ENCODE measurements at regions not wholly inside any gene's neighbourhood (a gene's known extent, or its start where the extent isn't known, plus 50 kb on each side); places are given as distances from the start of the nearest gene placed in this dataset.

- DNase-seq = no peak
These were observed 160.2 kb downstream of the MRPL14 start for GRCh38 chr6:43966853-43967718.

GRCh38 chr6:43966374-43966658, 160.9 kb downstream of the MRPL14 start:
- DNase-seq = no peak

- DNase-seq = no peak
These were observed 161.5 kb downstream of the MRPL14 start for GRCh38 chr6:43965628-43966373.

- DNase-seq = no peak
These were observed 162.3 kb downstream of the MRPL14 start for GRCh38 chr6:43964659-43965570.

GRCh38 chr6:43963877-43964658, 163.2 kb downstream of the MRPL14 start:
- DNase-seq = no peak

GRCh38 chr6:43963203-43963602, 164.0 kb downstream of the MRPL14 start:
- no peak for DNase-seq

- no peak for DNase-seq
These were observed 164.8 kb downstream of the MRPL14 start for GRCh38 chr6:43962458-43962857.

GRCh38 chr6:43957273-43957672, 170.0 kb downstream of the MRPL14 start:
- no peak for DNase-seq

- DNase-seq = no peak
These were observed 170.8 kb downstream of the MRPL14 start for GRCh38 chr6:43956478-43956877.

GRCh38 chr6:43954311-43955131, 172.7 kb downstream of the MRPL14 start:
- no peak for DNase-seq

GRCh38 chr6:43953794-43954310, 173.4 kb downstream of the MRPL14 start:
- DNase-seq = no peak

- no peak for DNase-seq
These were observed 174.0 kb downstream of the MRPL14 start for GRCh38 chr6:43953256-43953655.

GRCh38 chr6:43952746-43953145, 174.5 kb downstream of the MRPL14 start:
- DNase-seq = no peak

- no peak for DNase-seq
These were observed 175.2 kb downstream of the MRPL14 start for GRCh38 chr6:43951756-43952675.

- DNase-seq = peak in 1 of 5 donors; percentile 10
These were observed 176.0 kb downstream of the MRPL14 start for GRCh38 chr6:43951063-43951755.

GRCh38 chr6:43950731-43951062, 176.6 kb downstream of the MRPL14 start:
- no peak for DNase-seq

- DNase-seq = no peak
These were observed 177.1 kb downstream of the MRPL14 start for GRCh38 chr6:43950051-43950605.

- DNase-seq = no peak
These were observed 177.7 kb downstream of the MRPL14 start for GRCh38 chr6:43949551-43949991.
